GM19025 (cell line): ENCODE measurements at regions not wholly inside any gene's neighbourhood (a gene's known extent, or its start where the extent isn't known, plus 50 kb on each side); places are given as distances from the start of the nearest gene placed in this dataset.
"Not testable (repeated sequence)": the region's sequence is repeated elsewhere in the genome, so short reads cannot be mapped to it uniquely, and the experiment has no call there.

Experiments
- ATAC-seq: cut with Tn5 transposase; IDR thresholded peaks from one replicate; pipeline ENCODE4 v1.9.1; 2021; ENCODE audit warnings: mild to moderate bottlenecking, low read depth, moderate library complexity; ENCODE audit not compliant: unreplicated experiment

DNA sequence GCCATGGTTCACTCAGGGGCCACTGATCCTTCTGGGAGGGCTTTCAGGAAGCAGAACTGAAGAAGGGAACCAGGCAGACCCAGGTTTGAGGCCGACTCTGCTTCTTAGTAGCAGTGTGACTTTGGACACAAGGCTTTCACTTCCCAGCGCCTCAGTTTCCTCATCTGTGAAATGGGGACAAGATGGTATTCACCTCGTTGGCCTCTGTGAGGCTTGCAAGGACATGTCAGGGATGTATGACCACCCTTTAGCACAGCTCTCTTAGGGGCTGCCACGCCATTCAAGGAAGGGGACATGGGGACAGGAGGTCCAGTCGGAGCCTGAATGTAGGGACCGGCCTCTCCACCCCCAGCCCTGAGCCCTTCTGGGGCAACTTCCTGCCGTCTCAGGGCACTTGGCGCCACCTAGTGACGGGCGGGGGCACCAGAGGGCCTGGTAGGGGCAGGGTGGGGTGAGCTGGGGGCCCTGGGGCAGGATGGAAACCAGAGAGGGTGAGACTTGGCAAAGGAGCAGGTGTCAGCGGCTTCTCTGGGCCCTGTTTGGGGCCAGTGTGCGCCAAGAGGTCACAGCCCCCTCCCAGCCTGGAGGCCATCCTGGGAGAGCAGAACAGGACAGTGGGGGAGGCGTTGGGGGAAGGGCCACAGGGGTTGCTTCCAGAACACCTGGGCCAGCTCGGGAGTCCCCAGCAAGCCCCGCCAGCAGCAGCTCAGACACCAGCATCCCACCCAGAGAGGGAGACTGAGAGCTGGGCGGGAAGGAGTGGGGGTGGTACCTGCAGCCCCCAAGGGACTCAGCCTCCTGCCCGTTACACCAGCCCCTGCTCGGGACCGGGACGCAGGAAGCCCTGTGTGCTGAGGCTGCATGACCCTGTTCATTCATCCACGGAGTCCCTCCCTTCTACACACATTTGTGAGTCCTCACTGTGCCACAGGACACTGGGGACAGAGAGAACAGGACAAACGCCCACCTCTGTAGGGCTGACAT is 102.5 kb upstream of the TARDBP start:
- no peak for ATAC-seq

DNA sequence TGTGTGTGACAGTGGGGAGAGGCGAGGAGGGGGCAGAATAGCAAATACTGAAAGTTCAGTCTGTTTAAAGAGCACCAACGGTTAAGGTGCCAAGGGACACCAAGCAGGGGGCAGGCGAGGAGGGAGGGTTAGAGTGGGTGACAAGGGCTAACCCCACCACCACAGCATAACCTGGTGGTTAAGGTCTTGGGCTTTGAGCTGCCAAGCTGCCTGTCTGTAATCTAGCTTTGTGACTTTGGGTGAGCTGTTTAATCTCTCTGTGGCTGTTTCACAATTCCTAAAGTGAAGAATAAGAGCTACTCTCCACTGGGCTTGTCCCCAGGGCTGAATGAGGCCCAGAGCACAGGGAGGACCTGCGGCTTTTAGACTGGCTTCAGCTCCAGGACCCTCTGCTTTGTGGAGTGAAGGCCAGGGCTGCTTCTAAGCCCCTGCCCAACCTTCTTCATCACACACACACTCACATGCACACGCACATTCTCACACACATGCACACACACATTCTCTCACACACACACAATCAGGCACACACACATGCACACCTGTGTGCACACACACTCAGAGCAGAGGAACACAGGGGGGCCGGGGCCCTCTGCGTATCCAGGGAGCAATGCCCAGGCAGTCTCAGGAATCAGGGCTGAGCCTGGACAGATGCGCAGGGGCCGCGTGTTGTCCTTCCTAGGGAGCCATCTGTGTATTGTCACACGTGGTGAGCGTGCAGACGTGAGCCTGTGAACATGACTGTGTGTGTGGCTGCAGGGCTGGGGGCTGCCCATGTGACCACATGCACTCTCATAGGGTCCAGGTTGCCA is 101.6 kb upstream of the TARDBP start:
- ATAC-seq = no peak

DNA sequence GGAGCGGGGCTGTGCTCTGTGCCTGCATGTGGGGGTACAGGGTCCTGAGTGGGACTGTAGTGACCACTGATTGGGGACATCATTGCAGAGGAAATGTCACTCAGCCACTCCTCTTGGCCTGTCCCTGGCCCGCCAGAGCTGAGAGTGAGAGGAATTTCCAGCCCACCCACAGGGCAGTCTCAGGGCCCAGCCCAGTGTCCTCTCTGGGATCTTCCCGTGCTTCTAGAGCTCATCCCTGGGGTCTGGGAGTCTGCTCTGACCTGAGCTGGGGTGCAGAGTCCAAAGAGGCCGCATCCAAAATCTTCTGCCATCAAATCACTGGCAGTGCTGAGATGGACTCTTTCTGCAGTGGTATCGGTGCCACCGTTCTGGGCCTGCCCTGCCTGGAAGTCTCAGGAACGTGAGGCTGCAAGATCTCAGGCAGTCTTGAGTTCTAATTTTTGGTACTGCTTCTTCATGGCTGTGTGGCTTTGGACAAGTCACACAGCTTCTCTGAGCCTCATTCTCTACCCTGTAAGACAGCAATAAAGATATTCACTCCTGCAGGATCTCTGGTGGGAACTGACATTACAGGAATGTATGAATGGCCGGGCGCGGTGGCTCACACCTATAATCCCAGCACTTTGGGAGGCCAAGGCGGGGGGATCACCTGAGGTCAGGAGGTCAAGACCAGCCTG is 100.8 kb upstream of the TARDBP start:
- ATAC-seq = no peak

DNA sequence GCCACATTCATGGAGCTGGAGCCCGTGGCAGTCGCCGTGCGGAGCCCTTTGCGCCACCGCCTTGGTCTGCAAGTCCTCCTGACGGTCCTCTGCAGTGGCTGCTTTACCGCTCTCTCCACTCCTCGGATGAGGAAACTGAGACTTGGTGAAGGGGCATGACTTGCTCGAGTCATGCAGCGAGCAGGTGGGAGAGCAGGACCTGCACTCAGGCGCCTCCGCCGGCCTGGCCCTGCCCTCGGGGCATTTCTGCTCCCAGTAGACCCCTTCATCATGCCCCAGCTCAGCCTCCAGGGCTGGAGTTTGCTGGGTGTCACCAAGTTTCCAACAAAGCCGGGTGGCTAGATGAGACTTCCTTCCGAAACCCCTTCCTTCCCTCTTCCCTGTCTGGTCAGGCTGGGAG is 100.0 kb upstream of the TARDBP start:
- ATAC-seq = no peak

DNA sequence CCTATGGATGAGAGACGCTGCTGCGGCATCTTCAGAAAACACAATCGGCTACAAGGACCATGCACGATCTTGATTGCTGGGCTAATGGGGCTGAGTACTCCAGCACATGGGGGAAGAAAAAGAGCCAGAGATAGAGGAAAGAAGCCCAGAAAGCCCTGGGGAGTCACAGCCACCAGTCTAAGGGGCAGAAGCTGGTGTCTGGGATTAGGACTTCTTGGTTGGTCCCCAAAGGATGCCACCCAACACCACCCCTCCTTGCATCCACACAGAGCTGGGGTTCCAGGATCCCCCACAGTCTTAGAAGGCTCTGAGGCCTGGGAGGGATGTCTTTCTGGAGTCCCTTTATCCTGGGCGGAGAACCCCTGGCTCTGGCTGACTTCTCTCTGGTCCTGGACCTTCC is 98.4 kb upstream of the TARDBP start:
- no peak for ATAC-seq

- no peak for ATAC-seq
These were observed 96.9 kb upstream of the TARDBP start for GRCh38 chr1:10915594-10915993.

GRCh38 chr1:10916311-10916710 is 96.1 kb upstream of the TARDBP start:
- no peak for ATAC-seq

- no peak for ATAC-seq
These were observed 95.5 kb upstream of the TARDBP start for GRCh38 chr1:10916991-10917390.

DNA sequence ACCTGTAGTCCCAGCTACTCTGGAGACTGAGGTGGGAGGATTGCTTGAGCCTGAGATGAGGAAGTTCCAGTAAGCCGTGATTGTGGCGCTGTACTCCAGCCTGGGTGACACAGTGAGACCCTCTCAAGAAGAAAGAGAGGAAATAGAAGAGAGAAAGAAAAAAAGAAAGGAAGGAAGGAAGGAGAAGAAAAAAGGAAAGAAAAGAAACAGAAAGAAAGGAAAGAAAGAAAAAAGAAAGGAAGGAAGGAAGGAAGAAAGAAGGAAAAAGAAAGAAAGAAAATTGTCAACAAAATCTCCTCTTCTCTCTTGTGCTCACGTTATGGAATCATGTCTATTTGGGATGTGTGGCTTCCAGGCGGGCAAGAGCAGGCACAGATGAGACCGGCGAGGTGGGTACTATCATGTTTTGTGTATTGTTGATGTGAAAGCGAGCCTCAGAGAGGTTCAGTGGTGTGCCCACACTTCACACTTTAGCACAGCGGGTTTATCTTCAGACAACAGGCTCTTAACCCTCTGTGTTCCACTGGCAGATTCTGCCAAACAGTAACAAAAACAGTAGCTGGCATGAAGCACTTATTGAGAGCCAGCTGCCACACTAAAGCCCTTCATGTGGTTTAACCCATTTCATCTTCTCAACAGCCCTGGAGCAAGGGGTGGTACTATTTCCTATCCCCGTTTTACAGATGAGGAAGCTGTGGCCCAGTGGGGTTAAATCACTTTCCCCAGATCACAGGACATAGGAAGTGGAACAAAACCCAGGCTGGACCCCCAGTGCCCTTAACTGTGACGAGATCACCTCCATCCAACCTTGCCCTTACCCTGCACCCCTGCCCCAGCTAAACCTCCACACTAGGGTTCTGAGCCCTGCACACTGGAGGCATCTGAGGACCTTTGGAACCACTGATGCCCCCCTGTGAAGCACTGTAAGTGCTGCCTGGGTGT is 94.7 kb upstream of the TARDBP start:
- no peak for ATAC-seq

GRCh38 chr1:10918531-10918930 is 93.9 kb upstream of the TARDBP start:
- ATAC-seq = no peak

DNA sequence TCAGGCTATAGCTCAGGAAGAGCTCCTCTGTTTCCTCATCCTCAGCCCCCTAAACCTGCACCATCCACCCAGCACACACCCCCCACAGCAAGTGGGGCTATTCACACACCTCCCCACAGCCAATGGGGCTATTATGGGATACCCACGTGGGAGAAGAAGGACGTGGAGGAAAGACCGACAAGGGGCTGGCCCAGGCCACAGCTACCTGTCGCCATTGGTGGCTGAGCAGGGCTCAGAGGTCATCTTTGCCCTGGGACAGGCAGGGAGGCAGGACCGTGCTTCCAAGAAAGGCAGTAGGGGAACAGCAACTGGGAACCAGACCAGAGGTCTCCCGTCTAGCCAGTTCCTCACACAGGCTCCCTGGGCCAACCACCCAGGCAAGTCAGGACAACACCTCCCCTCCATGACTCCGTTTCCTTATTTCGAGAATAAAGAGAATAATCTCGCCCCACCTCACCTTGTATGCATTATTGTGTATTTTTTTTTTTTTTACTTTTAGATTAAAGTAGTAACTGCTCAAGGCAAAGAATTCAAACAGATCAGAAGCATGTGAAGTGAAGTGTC is 92.3 kb upstream of the TARDBP start:
- no peak for ATAC-seq

- ATAC-seq = not testable (repeated sequence)
These were observed 90.0 kb upstream of the TARDBP start for GRCh38 chr1:10922315-10923060.

DNA sequence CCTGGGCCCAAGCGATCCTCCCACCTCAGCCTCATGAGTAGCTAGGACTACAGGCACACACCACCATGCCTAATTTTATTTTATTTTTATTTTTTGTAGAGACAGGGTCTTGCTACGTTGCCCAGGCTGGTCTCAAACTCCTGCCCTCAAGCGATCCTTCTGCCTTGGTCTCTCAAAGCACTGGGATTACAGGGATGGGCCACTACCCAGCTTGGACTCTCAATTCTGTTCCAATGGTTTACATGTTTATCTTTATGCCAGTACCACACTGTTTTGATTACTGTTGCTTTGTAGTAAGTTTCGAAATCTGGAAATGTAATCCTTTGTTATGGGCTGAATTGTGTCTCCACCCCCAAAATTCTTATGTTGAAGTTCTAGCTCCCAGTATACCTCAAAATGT is 88.4 kb upstream of the TARDBP start:
- no peak for ATAC-seq

GRCh38 chr1:10928654-10929053 is 83.8 kb upstream of the TARDBP start:
- no peak for ATAC-seq

- no peak for ATAC-seq
These were observed 80.4 kb upstream of the TARDBP start for GRCh38 chr1:10932088-10932487.

DNA sequence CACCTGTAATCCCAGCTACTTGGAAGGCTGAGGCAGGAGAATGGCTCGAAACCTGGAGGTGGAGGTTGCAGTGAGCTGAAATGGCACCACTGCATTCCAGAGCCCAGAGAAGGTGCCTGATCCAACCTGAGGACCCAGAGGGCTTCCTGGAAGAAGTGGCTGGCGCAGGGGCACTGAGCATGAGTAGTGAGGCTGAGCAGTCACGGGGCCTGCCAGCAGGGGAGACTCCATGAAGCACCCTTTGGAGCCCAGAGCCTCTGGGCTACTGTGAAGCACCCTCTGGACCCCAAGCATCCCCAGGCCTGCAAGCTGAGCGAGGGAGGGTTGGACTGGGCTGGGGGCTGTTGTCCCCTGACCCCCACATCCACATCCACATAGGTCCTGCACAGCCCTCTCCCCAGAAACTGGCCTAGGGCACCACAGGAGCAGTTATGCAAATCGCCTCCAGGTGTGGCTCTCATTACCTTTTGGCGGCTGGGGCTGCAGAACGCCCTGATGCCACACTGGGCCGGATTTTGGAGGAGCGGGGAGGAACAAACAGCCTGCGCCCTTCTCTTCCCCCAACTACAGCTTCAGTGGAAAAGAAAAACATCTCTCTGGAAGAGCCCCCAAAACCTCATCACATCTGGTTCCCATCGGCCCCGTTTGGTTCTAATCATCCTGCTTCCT is 78.2 kb upstream of the TARDBP start:
- ATAC-seq = no peak

DNA sequence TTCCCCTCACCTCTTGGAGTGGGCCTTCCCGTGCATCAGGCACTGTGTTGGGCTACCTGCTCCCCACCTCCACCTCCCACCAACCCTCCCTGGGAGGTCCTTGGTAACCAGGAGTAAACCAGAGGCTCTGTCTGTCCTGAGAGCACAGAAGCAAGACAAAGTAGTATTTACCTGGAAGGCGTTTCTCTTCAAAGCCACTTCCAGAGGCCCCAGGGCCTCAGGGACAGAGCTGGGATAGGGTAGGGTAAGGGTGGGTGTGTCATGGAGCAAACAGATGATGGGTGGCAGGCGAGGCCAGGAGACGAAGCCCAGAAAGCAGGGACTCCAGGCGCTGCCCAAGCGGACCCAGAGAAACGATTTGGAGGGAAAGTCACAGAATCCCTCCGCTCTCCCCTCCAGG is 77.2 kb upstream of the TARDBP start:
- ATAC-seq = no peak

GRCh38 chr1:10935724-10936123 is 76.7 kb upstream of the TARDBP start:
- ATAC-seq = no peak
